Endothelial cell of umbilical vein (primary cell): ENCODE measurements at regions not wholly inside any gene's neighbourhood (a gene's known extent, or its start where the extent isn't known, plus 50 kb on each side); places are given as distances from the start of the nearest gene placed in this dataset.

Experiments used
- POLR2A ChIP-seq: IDR thresholded peaks from 2 replicates; pipeline ENCODE4 v1.6.1; 2012; ENCODE audit warnings: low read depth, mild to moderate bottlenecking, control low read depth, low read length
- TF ChIP-seq, protein P1 (sequence below): IDR thresholded peaks from 2 replicates; pipeline ENCODE4 v1.6.1; 2011; ENCODE audit not compliant: insufficient read depth, insufficient read length
- TF ChIP-seq, protein P2 (sequence below), 2 donors: IDR thresholded peaks; 1 replicate in 1 of 2; 2 replicates in 1 of 2; pipeline ENCODE4 v1.5.1; 2011; ENCODE audit warnings: low read length in 2 of 2, mild to moderate bottlenecking in 2 of 2, moderate library complexity in 2 of 2, control low read depth in 1 of 2, inconsistent platforms in 1 of 2, low read depth in 1 of 2; ENCODE audit not compliant: insufficient read depth in 1 of 2; ENCODE audit errors: extremely low read depth in 1 of 2

DNA sequence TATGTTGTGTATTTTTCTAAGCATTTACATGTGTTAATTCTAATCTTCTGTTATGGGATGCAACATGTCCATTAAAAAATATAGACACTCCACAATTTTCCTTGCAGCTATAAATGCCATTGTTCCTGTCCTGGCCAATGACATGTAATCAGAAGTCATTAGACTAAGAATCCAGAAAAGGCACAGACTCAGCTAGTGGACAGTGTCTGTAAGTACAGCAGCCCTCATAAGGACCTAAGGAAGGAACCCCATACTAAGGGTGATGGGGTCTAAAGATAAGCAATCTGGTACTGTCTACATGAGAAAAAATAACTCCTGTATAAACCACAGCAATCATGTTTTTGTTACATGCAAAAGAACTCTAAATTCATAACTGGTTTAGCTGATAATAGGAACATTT lies 115.9 kb downstream of the GPR85 start:
- TF ChIP-seq POLR2A, result no peak
- TF ChIP-seq, protein P1, sequence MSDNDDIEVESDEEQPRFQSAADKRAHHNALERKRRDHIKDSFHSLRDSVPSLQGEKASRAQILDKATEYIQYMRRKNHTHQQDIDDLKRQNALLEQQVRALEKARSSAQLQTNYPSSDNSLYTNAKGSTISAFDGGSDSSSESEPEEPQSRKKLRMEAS, result no peak
- TF ChIP-seq, protein P2, sequence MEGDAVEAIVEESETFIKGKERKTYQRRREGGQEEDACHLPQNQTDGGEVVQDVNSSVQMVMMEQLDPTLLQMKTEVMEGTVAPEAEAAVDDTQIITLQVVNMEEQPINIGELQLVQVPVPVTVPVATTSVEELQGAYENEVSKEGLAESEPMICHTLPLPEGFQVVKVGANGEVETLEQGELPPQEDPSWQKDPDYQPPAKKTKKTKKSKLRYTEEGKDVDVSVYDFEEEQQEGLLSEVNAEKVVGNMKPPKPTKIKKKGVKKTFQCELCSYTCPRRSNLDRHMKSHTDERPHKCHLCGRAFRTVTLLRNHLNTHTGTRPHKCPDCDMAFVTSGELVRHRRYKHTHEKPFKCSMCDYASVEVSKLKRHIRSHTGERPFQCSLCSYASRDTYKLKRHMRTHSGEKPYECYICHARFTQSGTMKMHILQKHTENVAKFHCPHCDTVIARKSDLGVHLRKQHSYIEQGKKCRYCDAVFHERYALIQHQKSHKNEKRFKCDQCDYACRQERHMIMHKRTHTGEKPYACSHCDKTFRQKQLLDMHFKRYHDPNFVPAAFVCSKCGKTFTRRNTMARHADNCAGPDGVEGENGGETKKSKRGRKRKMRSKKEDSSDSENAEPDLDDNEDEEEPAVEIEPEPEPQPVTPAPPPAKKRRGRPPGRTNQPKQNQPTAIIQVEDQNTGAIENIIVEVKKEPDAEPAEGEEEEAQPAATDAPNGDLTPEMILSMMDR (IDR thresholded peaks at IDR 0.05; ENCODE audit: extremely low read depth in 1 of 2, insufficient read depth in 1 of 2, low read depth in 1 of 2, low read length in 2 of 2), result peak in 1 of 2 donors; percentile 1
